Lower lobe of right lung (tissue), 2 donors: ENCODE measurements at regions not wholly inside any gene's neighbourhood (a gene's known extent, or its start where the extent isn't known, plus 50 kb on each side); places are given as distances from the start of the nearest gene placed in this dataset.

Experiments
- ATAC-seq, 2 donors: fragments of 200-7000 bp; cut with Tn5 transposase; one replicate each; pipeline ENCODE4 v1.9.1; 2020 to 2022; ENCODE audit warnings: mild to moderate bottlenecking in 2 of 2, moderate library complexity in 2 of 2
- DNase-seq: peaks from one replicate; pipeline ENCODE4 v3.0.0-alpha.2; 2020
- H3K27ac ChIP-seq: fragments of 200-600 bp; one replicate; pipeline ENCODE4 v1.8.0; 2022
- H3K27me3 ChIP-seq: fragments of 200-600 bp; one replicate; pipeline ENCODE4 v1.8.0; 2022; ENCODE audit warnings: low read depth
- H3K36me3 ChIP-seq: fragments of 200-600 bp; one replicate; pipeline ENCODE4 v1.8.0; 2022; ENCODE audit warnings: mild to moderate bottlenecking
- H3K4me1 ChIP-seq: fragments of 200-600 bp; one replicate; pipeline ENCODE4 v1.8.0; 2022
- H3K4me3 ChIP-seq: fragments of 200-600 bp; one replicate; pipeline ENCODE4 v1.8.0; 2022; ENCODE audit warnings: mild to moderate bottlenecking
- H3K9me3 ChIP-seq: fragments of 200-600 bp; one replicate; pipeline ENCODE4 v1.8.0; 2022
- CTCF ChIP-seq: fragments of 200-600 bp; IDR thresholded peaks from one replicate; pipeline ENCODE4 v1.8.0; 2022; ENCODE audit warnings: antibody characterized with exemption, mild to moderate bottlenecking
- intact Hi-C: fragments of 100-400 bp; cut with DNase I; formaldehyde crosslinking; loops from one replicate; pipeline ENCODE4 v1.11.0; 2022
- donor health status: DM: no; HTN: yes; CAD: no; lungs with severe emphysema.

- Histone ChIP-seq H3K27ac (no peak overlapping the region), H3K9me3 (peaks cover 5% of the 10 kb centered on the region), H3K4me3 (no peak overlapping the region), H3K36me3 (no peaks in the 10 kb centered on the region), H3K4me1 (no peaks in the 10 kb centered on the region), H3K27me3 (no peaks in the 10 kb centered on the region)
- ATAC-seq (no peak), DNase-seq (no peak)
- TF ChIP-seq CTCF, result no peak
- intact Hi-C loops, result no loop called here
Measured at GRCh38 chr1:188220051-188220450, 1391.3 kb downstream of the PLA2G4A start.

- no peak for TF ChIP-seq CTCF
- Histone ChIP-seq H3K4me1 (no peaks in the 10 kb centered on the region), H3K4me3 (no peak overlapping the region), H3K9me3 (peaks cover 7% of the 10 kb centered on the region), H3K36me3 (no peaks in the 10 kb centered on the region), H3K27me3 (no peaks in the 10 kb centered on the region), H3K27ac (no peak overlapping the region)
- intact Hi-C loops, result no loop called here
- no peak for ATAC-seq
- no peak for DNase-seq
Measured at GRCh38 chr1:188224263-188224662, 1395.5 kb downstream of the PLA2G4A start.

GRCh38 chr1:188225975-188226374 lies 1397.2 kb downstream of the PLA2G4A start:
- no peaks in the 10 kb centered on the region for H3K27me3 ChIP-seq
- no peaks in the 10 kb centered on the region for H3K4me1 ChIP-seq
- intact Hi-C loops, result no loop called here
- H3K27ac ChIP-seq, result no peak overlapping the region
- H3K9me3 ChIP-seq, result peaks cover 7% of the 10 kb centered on the region
- TF ChIP-seq CTCF, result no peak
- ATAC-seq (no peak), DNase-seq (no peak)
- no peak overlapping the region for H3K4me3 ChIP-seq
- H3K36me3 ChIP-seq, result no peaks in the 10 kb centered on the region

GRCh38 chr1:188228623-188229022 lies 1399.9 kb downstream of the PLA2G4A start:
- no peak overlapping the region for H3K4me3 ChIP-seq
- H3K36me3 ChIP-seq, result no peaks in the 10 kb centered on the region
- TF ChIP-seq CTCF, result no peak
- DNase-seq (no peak), ATAC-seq (no peak)
- H3K27me3 ChIP-seq, result no peaks in the 10 kb centered on the region
- intact Hi-C loops, result no loop called here
- H3K9me3 ChIP-seq, result peaks cover 7% of the 10 kb centered on the region
- H3K4me1 ChIP-seq, result no peaks in the 10 kb centered on the region
- H3K27ac ChIP-seq, result no peak overlapping the region

- no peak for ATAC-seq
Measured at GRCh38 chr1:188237573-188238348, 1409.0 kb downstream of the PLA2G4A start.

More at GRCh38 chr1:188237573-188238348, 1409.0 kb downstream of the PLA2G4A start:
- TF ChIP-seq CTCF, result no peak
- intact Hi-C loops, result no loop called here
- Histone ChIP-seq H3K9me3 (no peaks in the 10 kb centered on the region), H3K27ac (no peak overlapping the region), H3K27me3 (no peaks in the 10 kb centered on the region), H3K4me3 (no peak overlapping the region), H3K36me3 (no peaks in the 10 kb centered on the region), H3K4me1 (no peaks in the 10 kb centered on the region)
- no peak for DNase-seq
